Endothelial cell of umbilical vein (primary cell): ENCODE measurements at regions not wholly inside any gene's neighbourhood (a gene's known extent, or its start where the extent isn't known, plus 50 kb on each side); places are given as distances from the start of the nearest gene placed in this dataset.

Source experiments
- CTCF ChIP-seq, 2 donors: IDR thresholded peaks; 1 replicate in 1 of 2; 2 replicates in 1 of 2; pipeline ENCODE4 v1.5.1; 2011; ENCODE audit warnings: low read length in 2 of 2, mild to moderate bottlenecking in 2 of 2, moderate library complexity in 2 of 2, control low read depth in 1 of 2, inconsistent platforms in 1 of 2, low read depth in 1 of 2; ENCODE audit not compliant: insufficient read depth in 1 of 2; ENCODE audit errors: extremely low read depth in 1 of 2
- EZH2 ChIP-seq: IDR thresholded peaks from 2 replicates; pipeline ENCODE4 v1.6.1; 2012; ENCODE audit warnings: borderline replicate concordance, low read depth, mild to moderate bottlenecking, moderate library complexity, low read length, inconsistent platforms; ENCODE audit not compliant: severe bottlenecking
- FOS ChIP-seq: IDR thresholded peaks from 2 replicates; pipeline ENCODE4 v1.6.1; 2011; ENCODE audit warnings: mild to moderate bottlenecking, low read length, moderate library complexity, borderline replicate concordance; ENCODE audit not compliant: insufficient read depth
- GATA2 ChIP-seq: IDR thresholded peaks from 2 replicates; pipeline ENCODE4 v1.7.0; 2011; ENCODE audit warnings: low read depth, mild to moderate bottlenecking, moderate library complexity, mixed read lengths, low read length; ENCODE audit not compliant: insufficient read length, insufficient read depth
- JUN ChIP-seq: IDR thresholded peaks from 2 replicates; pipeline ENCODE4 v1.6.1; 2011; ENCODE audit warnings: borderline replicate concordance, low read depth; ENCODE audit not compliant: insufficient read length, insufficient read depth
- MAX ChIP-seq: IDR thresholded peaks from 2 replicates; pipeline ENCODE4 v1.6.1; 2011; ENCODE audit not compliant: insufficient read depth, insufficient read length
- MYC ChIP-seq: IDR thresholded peaks from one replicate; pipeline ENCODE4 v1.6.1; 2011; ENCODE audit warnings: mild to moderate bottlenecking, low read depth, low read length
- POLR2A ChIP-seq: IDR thresholded peaks from 2 replicates; pipeline ENCODE4 v1.6.1; 2012; ENCODE audit warnings: low read depth, mild to moderate bottlenecking, control low read depth, low read length
- POLR2AphosphoS5 ChIP-seq: IDR thresholded peaks from 2 replicates; pipeline ENCODE4 v1.6.1; 2012; ENCODE audit warnings: low read depth, mild to moderate bottlenecking, control low read depth, low read length, moderate library complexity; ENCODE audit not compliant: insufficient read depth

- TF ChIP-seq EZH2 (no peak), CTCF (IDR thresholded peaks at IDR 0.05; ENCODE audit: extremely low read depth in 1 of 2, insufficient read depth in 1 of 2, low read depth in 1 of 2, low read length in 2 of 2) (no peak), POLR2AphosphoS5 (no peak), FOS (no peak), POLR2A (no peak), MYC (no peak), MAX (no peak), GATA2 (no peak), JUN (no peak)
Measured at GRCh38 chr5:68999181-68999580, 94.6 kb upstream of the SLC30A5 start.
